ENCODE measurements at regions not wholly inside any gene's neighbourhood (a gene's known extent, or its start where the extent isn't known, plus 50 kb on each side); places are given as distances from the start of the nearest gene placed in this dataset.

DNA sequence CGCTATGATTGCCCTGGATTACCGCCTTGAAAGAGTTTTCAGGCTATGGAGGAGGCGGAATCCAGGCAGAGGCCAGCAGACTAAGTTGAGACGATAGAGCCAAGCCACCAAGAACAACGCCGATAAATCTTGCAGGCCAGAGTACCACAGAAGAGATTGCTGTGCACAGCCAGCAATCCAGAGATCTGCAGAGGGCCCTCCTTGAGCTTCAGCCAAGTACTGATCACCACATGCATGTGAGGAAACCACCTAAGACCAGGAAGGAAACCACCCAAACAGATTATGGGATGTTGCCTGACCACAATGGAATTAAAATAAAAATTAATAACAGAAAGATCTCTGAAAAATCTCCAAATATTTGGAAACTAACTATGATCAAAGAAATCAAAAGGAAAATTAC, 74.9 kb downstream of the GCNT4 start:
- TF ChIP-seq, protein P1, sequence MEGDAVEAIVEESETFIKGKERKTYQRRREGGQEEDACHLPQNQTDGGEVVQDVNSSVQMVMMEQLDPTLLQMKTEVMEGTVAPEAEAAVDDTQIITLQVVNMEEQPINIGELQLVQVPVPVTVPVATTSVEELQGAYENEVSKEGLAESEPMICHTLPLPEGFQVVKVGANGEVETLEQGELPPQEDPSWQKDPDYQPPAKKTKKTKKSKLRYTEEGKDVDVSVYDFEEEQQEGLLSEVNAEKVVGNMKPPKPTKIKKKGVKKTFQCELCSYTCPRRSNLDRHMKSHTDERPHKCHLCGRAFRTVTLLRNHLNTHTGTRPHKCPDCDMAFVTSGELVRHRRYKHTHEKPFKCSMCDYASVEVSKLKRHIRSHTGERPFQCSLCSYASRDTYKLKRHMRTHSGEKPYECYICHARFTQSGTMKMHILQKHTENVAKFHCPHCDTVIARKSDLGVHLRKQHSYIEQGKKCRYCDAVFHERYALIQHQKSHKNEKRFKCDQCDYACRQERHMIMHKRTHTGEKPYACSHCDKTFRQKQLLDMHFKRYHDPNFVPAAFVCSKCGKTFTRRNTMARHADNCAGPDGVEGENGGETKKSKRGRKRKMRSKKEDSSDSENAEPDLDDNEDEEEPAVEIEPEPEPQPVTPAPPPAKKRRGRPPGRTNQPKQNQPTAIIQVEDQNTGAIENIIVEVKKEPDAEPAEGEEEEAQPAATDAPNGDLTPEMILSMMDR (IDR thresholded peaks at IDR 0.05 in 4 of 5, conservative IDR thresholded peaks at IDR 0.05 in 1 of 5): no peak
- no peak for TF ChIP-seq POLR2A (IDR thresholded peaks at IDR 0.05)

All from gastrocnemius medialis (tissue), 4 donors.